AG09319 (cell line): ENCODE measurements at regions not wholly inside any gene's neighbourhood (a gene's known extent, or its start where the extent isn't known, plus 50 kb on each side); places are given as distances from the start of the nearest gene placed in this dataset.
"Not testable (repeated sequence)": the region's sequence is repeated elsewhere in the genome, so short reads cannot be mapped to it uniquely, and the experiment has no call there.

Experiments used
- DNase-seq: peaks from one replicate; pipeline ENCODE4 v3.0.0-alpha.2; 2010; ENCODE audit warnings: low read depth; ENCODE audit errors: extremely low read depth
- TF ChIP-seq, protein P1 (sequence below): IDR thresholded peaks from 2 replicates; pipeline ENCODE4 v1.5.1; 2011; ENCODE audit warnings: low read depth, mild to moderate bottlenecking, inconsistent platforms, low read length, moderate library complexity

DNA sequence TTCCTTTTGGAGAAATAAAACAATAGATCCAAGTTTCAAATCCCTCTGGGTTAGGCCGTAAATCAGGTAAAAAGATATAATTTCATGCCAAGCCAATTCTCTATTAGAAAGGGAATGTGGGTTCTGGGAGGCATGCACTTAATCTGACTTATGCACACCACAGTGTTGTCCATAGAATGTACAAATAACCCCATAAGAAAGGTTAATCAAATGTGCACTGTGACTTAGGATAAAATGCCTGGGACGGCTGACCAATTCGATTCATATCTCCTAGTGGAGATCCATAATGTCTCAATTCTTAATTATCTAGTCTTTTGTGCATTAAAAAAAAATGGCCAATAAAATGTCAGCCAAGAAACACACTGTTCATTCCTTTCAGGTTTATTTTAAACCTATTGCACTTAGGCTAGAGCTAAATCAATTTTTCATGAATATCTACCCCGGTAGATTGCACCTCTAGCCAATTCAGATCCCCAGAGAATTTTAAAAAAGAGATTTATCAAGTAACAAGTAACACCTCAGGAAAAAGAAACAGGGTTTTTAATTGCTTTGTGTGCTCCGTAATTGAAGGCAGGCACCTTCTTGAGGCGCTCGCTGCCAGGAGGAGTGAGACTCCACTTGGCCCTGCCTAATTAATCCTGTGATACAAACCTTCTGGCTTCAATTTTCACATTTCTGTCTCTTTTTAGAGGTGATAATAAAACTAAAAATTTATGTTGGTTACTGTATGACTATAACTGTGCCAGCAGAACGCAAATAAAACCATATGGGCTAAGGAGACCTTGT is 265.1 kb downstream of the ETV1 start:
- TF ChIP-seq, protein P1, sequence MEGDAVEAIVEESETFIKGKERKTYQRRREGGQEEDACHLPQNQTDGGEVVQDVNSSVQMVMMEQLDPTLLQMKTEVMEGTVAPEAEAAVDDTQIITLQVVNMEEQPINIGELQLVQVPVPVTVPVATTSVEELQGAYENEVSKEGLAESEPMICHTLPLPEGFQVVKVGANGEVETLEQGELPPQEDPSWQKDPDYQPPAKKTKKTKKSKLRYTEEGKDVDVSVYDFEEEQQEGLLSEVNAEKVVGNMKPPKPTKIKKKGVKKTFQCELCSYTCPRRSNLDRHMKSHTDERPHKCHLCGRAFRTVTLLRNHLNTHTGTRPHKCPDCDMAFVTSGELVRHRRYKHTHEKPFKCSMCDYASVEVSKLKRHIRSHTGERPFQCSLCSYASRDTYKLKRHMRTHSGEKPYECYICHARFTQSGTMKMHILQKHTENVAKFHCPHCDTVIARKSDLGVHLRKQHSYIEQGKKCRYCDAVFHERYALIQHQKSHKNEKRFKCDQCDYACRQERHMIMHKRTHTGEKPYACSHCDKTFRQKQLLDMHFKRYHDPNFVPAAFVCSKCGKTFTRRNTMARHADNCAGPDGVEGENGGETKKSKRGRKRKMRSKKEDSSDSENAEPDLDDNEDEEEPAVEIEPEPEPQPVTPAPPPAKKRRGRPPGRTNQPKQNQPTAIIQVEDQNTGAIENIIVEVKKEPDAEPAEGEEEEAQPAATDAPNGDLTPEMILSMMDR, result no peak
- no peak for DNase-seq

DNA sequence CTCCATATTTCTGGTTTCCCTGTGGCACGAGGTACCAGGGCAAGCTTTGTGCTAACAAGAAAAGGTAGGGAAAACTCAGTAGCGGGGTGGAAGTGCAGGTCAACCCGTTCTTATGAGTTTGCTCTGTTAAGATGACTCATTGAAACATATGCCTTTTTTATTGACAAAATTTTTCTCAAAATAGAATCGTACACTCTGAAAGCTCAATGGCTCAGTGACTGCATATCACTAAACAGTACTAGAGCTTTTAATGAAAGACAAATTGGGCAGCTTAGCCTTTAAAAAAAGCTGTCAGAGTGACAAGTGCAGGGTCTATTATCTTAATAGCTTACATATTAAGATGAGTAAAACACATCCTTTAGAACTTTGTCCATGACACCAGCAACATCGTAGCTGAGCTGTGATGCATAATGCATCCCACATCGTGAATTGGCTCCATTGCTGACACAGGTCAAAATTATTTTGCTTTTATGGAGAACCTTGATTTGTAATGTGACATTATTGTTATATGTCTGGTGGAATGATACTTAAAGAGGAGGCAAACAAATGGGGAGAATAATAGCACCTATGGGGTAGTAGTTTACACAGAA is 264.4 kb downstream of the ETV1 start:
- DNase-seq, result no peak
- TF ChIP-seq, protein P1, result no peak

DNA sequence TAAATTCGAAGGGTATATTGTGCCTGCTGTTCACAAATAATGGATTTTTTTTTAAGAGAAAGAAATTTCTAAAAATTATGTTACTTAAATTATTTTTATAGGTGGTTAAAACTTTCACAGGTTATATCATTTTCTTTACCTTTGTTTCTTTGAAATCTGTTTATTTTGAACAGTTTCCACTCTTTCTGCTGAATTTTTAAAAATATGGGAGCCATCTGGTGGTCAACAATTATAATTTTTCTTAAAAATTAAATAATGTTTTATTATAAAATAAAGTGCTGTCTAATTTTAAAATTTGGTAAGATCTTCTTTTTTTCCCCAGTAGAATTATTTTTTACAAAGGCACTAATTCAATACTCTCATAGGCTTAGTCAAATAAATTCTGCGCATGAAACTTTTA is 263.9 kb downstream of the ETV1 start:
- no peak for DNase-seq
- TF ChIP-seq, protein P1, result no peak; the same call in 1 of the 2 replicates

DNA sequence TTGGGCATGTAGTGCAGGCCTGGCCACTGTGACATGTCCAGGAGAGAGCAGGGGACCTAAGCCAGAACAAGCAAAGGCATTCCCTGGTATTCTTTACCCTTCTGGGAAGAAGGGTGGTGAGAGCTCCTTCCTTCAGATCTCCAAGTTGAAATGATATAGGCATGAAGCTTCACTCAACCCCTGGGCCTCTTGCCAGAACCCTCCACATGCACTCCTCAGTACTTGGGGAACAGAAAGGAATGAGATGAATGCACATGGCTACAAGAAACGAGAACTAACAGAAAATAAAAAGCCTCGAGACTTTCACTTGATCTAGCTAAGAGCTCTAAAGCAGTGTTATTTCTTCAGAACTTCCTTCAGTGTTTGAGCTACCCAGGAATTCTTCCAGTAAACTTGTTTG is 262.2 kb downstream of the ETV1 start:
- TF ChIP-seq, protein P1, result no peak
- DNase-seq, result no peak

GRCh38 chr7:13727751-13728150 is 261.7 kb downstream of the ETV1 start:
- TF ChIP-seq, protein P1, result no peak
- no peak for DNase-seq

DNA sequence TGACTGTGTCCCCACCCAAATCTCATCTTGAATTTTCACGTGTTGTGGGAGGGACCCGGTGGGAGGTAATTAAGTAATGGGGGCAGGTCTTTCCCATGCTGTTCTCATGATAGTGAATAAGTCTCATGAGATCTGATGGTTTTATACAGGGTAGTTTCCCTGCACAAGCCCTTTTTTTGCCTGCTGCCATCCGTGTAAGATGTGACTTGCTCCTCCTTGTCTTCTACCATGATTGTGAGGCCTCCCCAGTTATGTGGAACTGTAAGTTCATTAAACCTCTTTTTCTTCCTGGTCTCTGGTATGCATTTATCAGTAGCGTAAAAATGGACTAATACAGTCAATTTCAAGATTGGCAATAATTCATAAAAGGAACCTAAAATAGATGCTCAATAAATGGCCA is 261.0 kb downstream of the ETV1 start:
- not testable (repeated sequence) for DNase-seq

DNA sequence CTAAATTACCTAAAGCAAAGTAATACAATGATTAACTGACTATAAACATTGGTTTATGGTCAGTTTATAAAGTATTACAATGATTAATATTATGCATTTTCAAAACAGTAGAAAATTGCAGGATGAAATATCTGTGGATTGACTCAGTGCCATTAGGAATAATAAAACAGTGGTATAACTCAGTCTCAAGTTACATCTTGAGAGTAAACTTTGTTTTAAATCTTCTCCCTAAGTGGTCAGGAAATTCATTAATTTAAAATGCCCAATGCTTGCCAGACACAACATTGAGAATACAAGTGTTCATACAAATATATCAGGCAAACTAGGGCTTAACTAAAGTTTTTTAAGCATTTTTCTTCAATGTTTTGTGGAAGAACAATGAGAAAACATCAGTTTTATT is 257.8 kb downstream of the ETV1 start:
- TF ChIP-seq, protein P1, result no peak
- DNase-seq, result no peak
